ENCODE measurements at regions not wholly inside any gene's neighbourhood (a gene's known extent, or its start where the extent isn't known, plus 50 kb on each side); places are given as distances from the start of the nearest gene placed in this dataset.

DNA sequence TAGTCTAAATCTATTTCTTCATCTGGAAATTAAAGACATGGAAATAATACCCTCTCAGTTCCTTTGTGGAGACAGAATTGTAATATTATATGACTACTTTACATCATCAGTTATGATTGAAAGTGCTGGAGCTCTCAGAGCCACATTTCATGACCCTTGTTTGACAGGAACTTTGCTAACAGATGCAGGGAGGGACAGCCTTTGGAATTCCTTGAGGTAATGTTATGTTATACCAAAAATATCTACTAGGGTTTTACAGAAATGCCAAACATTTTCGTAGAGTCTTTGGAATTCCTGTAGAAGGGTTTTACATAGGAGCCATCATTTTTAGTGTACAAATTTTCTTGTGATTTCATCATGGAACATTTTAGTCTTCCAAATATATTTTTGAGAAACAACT, 57.4 kb upstream of the ADAMTS5 start:
- TF ChIP-seq POLR2A (IDR thresholded peaks at IDR 0.05): no peak
- TF ChIP-seq, protein P1, sequence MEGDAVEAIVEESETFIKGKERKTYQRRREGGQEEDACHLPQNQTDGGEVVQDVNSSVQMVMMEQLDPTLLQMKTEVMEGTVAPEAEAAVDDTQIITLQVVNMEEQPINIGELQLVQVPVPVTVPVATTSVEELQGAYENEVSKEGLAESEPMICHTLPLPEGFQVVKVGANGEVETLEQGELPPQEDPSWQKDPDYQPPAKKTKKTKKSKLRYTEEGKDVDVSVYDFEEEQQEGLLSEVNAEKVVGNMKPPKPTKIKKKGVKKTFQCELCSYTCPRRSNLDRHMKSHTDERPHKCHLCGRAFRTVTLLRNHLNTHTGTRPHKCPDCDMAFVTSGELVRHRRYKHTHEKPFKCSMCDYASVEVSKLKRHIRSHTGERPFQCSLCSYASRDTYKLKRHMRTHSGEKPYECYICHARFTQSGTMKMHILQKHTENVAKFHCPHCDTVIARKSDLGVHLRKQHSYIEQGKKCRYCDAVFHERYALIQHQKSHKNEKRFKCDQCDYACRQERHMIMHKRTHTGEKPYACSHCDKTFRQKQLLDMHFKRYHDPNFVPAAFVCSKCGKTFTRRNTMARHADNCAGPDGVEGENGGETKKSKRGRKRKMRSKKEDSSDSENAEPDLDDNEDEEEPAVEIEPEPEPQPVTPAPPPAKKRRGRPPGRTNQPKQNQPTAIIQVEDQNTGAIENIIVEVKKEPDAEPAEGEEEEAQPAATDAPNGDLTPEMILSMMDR (IDR thresholded peaks at IDR 0.05): no peak

All from suprapubic skin (tissue), 3 donors.